GM19372 (cell line): ENCODE measurements at regions not wholly inside any gene's neighbourhood (a gene's known extent, or its start where the extent isn't known, plus 50 kb on each side); places are given as distances from the start of the nearest gene placed in this dataset.
A peak's percentile ranks its signal among the peaks of the same experiment; 100 is the strongest.

Experiments
- ATAC-seq: cut with Tn5 transposase; IDR thresholded peaks from one replicate; pipeline ENCODE4 v1.9.1; 2021; ENCODE audit warnings: mild to moderate bottlenecking, low read depth, moderate library complexity; ENCODE audit not compliant: unreplicated experiment

DNA sequence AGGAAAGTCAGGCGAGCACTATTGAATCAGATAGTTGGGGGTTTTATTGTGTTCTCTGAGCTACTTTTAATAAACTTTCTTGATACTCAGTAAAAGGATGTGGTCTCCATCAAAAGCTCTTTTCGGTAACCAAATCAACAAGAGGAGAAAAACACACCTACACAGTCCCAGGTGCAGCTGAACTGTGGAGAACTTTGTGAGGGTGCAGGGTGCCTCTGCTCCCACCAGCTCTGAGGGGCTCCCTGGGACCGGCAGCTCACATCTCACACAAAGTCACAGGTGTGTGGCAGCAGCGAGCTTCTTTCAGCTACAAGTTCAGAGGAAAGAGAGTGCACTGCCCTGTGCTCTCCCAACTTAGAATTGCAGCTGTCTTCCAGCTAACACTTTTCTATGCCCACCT, 650.4 kb downstream of the RNF144A start:
- ATAC-seq = peak; percentile 71

DNA sequence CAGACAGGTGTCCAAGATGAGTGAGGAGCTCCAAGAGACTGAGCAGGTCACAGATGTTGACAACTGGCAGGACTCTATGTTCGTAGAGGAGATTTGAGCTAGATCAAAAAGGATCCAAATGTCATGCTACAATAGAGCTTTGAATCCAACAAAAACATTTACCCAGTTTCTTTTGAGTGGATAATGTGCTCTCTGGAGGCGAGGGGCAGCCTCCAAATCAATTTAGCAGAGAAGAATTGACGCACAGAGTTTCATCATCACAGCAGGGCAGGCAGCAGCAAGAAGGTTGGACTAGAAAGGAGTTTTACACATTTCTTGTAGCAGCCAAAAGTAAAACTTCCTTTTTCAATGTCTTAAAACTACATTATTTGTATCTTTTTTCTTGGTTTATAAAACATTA, 653.0 kb downstream of the RNF144A start:
- no peak for ATAC-seq

DNA sequence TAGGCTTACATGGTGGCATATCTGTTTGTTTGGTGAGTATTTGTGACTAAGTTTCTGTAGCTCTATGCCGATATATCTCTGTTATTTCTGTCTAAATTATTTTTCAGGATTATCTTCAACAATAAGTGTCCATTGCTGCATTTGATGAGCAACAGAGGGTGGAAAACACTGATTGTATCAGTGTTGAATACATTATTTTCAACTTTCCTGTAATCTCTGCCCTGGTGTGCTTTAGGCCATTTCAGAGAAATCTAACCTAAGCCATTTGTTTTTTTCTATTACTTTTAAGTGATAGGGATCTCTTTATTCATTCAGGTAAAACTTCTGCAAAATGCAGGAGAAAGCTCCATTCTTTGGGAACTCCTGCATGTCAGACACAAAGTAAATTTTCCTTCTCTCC, 654.5 kb downstream of the RNF144A start:
- ATAC-seq = no peak

DNA sequence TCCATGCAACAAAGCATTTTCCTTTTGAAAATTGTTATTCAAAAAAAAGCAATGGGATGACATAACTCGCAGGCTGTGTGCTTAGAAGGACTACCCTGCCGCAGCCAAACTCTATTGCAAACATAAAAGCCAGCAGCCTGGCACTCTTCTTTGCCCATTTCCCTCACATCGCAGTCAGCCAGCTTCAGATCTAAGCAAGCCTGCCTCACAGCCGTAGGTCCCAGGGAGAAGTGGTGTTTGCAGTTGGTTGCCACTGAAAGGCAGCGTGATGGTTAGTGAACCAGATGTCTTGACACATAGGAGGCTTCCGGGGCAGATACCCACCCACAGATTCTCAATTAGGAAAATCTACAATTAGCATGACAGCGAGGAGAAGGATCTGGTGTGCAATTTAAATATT, 655.2 kb downstream of the RNF144A start:
- ATAC-seq = no peak

DNA sequence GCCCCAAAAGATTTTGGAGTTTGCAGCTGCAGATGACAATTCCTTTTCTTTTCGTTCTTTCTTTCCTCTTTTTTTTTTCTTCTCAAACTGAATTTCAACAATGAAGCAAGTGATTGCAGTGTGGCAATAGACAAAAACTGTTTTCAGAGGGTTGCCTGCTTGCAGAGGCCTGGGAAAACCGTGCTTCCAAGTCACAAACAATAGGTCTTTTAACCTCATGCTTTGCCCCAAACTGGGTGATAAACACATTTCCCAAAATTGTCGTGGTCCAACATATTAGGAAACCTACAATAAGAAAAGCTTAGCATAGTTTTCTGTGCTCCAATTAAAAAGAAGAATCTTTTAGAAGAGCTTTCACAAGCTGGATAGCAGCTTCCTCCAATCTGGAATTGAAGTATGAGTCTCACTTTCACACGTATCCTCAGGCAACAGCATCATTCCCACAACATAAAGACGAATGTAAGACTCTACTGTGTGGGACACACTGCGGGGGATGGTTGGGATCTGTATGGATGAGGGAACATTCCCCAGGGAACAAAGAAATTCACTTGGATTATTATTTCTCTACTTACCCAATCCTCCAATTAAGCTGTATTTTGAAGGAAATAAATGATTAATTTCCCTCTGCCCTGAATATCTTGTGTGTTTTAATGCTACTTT, 656.1 kb downstream of the RNF144A start:
- no peak for ATAC-seq

DNA sequence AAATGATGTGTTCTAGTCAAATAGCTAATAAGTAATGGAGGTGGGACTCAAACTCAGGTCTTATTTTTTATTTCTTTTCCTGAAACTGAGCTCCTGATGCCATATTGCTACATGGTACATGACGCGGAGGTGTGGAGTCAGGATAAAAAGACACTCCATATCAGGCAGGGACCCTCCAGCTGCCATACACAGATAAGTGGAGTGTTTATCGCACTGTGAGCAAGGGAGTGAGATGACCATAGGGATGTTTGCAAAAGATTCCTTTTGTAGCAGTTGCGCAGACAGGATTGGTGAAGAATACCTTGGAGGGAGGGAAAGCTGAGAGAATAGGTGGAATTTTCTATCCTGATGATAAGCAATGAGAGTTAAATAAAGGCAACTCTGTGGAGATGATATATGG, 657.2 kb downstream of the RNF144A start:
- ATAC-seq = no peak

DNA sequence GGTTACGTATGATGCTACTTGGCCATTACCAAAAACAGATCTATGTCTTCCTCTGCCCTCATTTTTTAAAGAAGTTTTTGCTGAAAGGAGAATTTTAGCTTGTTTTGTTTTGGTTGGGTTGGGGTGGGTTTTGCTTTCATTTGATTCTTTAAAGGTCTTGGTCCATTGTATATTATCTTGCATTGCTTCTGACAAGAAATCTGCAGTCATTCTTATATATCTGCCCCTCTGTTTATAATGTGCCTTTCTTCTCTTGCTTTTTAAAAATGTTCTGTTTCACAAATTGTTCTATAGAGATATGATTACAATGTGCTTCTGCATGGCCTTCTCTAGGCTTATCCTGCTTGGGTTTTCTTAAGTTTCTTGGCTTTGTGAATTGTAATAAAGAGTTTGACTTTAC, 660.6 kb downstream of the RNF144A start:
- ATAC-seq = no peak

DNA sequence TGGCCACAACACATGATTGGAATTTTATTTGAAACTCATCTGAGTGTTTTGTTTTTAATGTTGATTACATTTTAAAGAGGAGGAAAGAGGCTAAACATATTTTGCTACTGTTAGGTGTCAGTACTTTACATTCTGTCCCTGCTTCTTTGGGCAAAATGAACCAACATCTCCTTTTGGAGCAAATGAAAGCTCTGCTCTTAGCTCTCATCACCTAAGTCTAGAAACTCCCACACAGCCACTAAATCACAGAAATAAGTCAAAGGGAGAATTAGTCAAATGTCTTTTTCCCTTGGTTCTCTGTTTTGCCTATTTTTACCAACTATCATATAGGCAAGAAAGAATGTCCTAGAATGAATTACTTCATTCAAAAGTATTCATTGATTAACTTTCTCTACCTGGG, 666.8 kb downstream of the RNF144A start:
- ATAC-seq = no peak

DNA sequence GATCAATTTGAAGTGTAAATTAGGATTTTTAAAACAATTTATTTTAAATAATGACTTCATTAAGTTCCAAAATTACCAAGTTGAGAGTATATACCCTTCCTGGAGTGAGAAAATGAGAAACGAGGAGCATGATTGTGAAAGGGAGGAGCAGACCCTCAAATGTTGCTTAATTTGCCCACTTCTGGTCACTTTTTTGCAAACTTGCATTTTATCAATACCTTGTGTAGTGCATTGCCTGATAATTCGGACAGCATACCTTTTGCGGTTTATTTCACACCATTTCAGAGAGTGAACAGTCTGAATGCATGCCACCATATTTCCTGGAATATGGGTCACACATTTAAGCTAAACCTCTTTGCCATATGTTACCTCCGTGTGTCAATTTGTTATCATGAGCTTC, 669.7 kb downstream of the RNF144A start:
- ATAC-seq = no peak

DNA sequence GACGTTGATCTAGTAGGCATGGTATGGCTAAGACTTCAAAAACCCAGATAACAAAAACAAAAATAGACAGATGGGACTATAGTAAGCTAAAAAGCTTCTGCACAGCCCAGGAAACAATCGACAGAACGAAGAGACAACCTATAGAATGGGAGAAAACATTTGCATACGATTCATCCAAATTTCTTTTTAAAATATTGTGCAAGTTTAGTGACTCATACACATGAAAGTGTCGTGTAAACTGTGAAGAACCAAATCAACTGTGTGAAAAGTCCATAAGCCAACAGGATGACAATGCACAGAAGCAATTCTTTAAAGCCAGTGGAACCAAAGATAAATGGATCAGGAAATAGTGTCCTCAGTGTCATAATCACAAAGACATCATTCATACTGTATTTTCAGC, 671.1 kb downstream of the RNF144A start:
- ATAC-seq = no peak

DNA sequence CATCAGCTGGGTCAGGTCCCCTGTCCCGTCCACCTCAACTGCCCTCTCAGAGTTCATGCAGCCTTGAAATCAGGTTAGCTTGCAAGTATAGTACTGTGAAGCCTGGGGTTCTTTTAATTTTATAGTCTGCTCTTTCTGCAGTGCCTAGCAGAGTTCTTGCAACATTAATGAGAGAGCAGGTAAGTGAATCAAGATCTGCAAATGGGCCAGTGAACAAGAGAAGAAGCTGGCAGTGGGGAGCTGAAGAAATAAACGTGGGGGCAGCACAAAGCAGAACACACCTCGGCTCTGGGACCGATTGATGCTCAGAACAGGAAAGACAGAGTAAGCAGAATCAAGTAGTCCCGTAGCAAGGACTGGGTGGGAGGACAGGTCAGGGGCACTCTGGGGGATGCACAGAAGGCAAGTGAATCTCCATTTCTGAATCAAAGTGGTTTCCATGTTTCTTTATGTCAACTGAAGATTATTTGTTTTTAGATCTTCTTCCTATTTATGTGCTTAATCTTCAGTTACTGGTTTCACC, 675.5 kb downstream of the RNF144A start:
- no peak for ATAC-seq

DNA sequence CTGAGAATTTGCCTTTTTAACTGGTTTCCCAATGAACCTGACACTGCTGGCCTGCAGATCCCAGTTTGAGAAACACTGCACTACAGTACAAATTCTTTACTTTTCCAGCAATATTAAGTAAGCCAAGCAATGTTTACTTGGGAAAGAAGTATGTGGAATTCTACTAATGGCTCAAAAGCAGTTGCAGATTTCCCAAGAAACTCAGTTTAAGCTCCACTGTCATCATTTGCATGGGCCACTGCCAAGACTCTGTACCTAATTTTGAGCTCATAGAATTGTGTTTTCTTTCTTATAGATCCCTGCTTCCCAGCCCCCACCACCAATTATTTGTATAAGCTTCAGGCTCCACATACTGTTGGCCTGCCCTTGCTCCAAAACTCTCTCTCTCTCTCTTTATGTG, 676.1 kb downstream of the RNF144A start:
- ATAC-seq = no peak

DNA sequence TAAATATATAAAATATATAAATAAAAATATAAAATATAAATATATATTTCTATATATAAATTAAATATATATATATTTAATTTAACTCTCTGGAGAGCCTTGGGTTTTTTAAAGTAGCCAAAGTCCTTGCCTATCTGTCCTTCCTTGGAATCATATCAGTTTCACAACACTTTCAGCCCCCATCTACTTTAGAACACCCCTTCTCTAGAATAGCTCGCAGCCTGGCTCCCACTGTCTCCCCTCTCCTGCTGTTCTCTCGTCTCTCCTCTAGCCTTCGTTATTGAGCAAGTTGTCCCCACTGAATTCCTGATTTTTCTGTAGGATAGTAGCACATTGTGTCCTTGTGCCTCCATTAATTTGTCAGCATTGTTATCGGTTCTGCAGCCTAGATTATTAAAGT, 677.0 kb downstream of the RNF144A start:
- ATAC-seq = no peak

DNA sequence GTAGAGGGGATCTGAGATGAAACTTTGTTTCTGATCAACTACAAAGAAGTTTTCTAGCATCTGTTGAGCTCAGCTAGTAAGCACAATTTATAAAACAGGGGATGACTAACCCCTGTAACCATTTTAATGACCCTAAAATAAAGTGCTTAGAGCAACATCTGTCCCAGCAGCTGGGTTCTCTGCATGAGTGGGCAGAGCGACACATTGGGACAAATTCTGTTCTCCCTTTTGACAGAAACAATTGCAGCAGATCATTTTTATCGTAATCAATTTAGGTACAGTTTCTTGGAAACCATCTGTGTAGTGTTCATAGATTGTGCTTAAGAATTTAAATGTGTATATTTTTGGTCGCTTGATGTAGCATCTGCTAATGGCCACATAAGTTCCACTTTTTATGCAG, 678.0 kb downstream of the RNF144A start:
- ATAC-seq = no peak

DNA sequence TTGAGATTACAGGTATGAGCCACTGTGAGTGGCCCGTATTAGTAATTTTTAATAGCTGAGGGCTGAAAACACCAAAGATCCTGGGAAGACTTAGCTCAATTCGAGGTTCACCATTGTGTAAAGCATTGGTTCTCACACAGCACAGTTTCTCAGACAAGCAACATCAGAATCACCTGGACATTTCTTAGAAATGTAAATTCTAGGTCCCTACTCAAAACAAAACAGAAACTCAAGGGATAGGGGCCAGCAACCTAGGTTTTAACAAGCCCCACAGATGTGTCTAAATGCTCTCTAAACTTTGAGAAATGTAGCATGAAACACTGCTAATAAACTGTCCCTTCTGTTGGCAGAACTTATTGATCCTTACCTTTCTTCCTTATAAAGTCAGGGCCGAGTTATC, 681.2 kb downstream of the RNF144A start:
- ATAC-seq = no peak

DNA sequence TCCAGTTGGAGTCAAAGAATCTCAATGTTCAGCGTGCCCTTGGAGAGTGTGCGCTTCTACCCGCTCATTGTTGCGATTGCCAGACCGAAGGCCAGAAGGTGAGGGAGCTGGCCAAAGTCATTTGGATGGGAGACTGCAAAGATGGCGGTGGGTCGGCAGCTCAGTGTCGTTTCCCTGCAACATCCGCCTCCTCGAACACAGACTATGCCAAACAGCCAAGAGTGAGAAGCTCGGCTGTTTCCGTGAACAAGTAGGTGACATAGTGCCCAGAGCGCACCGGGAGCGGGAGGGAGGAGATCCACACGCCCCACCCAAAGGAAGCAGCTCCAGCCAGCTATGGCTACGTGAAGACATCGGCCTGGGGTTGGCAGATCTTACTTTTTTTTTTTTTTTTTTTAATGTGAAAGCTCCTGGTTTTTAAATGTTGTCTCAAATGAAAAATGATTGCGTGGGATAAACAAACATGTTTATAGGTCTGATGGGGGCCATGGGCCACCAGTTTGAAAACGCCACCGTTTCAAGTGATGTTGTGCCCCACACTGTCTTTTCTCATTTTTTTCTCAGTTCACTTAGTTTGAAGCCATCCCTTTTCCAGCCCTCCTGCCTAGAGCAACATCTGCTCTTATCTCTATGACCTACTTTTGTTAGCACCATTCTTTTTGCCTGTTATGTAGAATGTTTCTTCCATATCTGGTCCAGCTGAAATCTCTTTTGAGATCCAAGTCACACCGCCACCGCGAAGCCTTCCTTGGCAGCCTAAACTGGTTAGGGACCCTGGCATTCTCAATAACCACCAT, 682.4 kb downstream of the RNF144A start:
- ATAC-seq = no peak

DNA sequence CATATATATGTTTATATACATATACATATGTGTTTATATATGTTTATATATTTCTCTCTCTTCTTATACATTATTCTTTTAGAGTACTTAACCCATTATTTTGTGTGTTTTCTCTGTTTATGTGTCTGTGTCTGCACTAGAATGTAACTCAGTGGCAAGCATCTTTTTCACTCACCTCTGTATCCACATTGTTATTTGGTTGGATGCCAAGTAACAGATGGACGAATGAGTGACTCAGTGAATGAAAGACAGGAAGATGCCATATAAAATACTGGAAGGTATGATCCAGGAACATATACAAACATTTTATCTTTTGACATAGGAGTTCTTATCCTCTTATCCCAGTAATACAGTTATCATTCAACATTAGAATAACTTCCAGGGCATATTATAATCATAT, 684.8 kb downstream of the RNF144A start:
- ATAC-seq = no peak

DNA sequence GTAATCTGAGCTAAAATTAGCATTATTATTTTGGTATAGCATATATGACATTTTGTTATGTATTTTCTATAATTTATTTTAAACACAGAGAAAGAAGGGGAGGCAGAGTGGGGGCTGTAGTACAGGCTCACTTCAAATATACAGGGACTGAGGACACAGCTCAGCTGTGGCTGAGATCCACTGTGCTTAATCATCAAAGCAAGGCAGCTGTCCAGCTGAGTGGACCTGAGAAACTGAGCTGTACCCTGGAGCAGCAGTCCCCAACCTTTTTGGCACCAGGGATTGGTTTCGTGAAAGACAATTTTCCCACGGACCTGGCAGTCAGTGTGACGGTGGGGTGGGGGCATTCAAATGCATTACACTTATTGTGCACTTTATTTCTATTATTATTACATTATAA, 687.2 kb downstream of the RNF144A start:
- ATAC-seq = no peak

DNA sequence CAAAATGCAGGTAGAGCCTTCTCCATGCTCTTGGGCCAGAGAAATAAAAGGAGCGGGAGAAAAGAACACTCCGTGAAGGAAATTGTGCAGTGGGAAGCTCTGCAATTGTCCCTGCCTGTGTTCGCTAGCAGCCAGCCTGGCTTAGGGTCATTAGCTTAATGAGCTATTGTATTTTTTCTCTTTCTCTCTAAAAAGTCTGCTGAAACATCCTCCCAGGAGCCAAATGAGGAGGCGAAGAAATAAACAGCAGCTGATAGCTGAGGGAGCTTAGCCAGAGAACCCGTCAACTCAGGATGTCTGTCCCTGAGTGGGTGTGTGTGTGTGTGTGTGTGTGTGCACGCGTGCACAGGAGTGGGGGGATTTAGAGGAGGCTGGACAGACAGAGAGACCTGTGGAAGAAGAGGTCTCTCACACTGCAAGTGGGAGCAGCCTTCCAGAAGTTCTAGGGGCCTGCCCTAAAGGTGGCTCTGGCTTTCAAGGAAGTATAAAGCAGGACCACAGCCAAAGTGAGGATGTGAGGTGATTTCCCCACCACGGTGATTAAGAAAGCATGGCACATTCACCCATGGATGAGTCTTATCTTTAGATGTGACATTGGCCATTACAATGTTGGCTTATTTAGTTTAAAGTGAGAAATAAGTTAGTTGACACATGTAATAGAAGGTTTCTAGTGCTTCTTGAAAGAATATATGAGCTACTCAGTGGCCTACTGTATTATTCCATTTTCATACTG, 690.4 kb downstream of the RNF144A start:
- no peak for ATAC-seq

DNA sequence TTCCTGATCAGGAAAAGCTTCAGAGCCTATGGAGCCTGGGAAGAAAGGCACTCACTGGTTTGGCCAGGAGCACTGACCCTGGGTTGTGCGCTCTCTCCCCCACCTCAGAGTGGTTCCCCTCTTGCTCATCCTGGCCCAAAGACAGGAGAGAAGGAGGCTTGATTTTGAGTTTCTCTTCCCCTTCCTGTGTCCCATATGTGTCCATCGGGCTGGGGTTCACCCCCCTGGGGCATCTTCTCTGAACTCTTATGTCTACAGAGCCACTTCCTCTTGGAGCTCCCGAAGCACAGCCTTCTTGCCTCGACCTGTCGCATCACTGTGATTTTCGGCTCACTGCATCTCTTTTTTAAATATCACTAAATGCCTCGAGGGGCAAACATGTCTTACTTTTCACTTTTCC, 692.3 kb downstream of the RNF144A start:
- ATAC-seq = no peak

DNA sequence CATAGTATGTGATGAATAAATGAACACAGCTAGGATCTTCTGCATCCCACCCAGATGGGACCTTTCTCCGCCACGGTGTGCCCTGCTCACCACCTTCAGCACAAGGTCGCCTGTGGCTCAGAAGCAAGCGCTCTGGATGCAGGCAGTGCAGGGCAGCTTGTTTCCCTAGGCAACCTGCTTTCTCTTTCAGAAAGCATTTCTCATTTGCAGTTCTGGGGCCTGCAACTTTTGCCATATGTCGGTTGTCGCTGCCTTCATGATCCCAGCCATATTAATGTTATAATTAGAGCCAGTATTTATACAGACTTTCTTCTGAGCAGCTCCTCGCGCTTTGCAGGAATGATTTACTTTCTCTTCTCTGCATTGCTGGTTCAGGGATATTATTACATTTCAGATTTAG, 692.8 kb downstream of the RNF144A start:
- ATAC-seq = no peak
